Heart left ventricle (tissue), 16 donors: ENCODE measurements at regions not wholly inside any gene's neighbourhood (a gene's known extent, or its start where the extent isn't known, plus 50 kb on each side); places are given as distances from the start of the nearest gene placed in this dataset.

Experiments used
- ATAC-seq, 4 donors: fragments of 200-7000 bp; cut with Tn5 transposase; one replicate each; pipeline ENCODE4 v1.9.1; 2020 to 2022; ENCODE audit warnings: moderate library complexity in 4 of 4, mild to moderate bottlenecking in 3 of 4, moderate number of reproducible peaks in 1 of 4
- DNase-seq, 5 donors: peaks; one replicate each; pipeline ENCODE4 v3.0.0-alpha.2; 2020
- H3K27ac ChIP-seq, 12 donors: fragments of 200-600 bp; sonication (generic) in 4 of 12; one replicate each; pipeline versions ENCODE4 v1.5.0 to v1.8.0; 2016 to 2022; ENCODE audit warnings: mild to moderate bottlenecking in 2 of 12
- H3K27me3 ChIP-seq, 9 donors: fragments of 200-600 bp; sonication (generic) in 2 of 9; one replicate each; pipeline versions ENCODE4 v1.5.1 to v1.8.0; 2016 to 2022; ENCODE audit warnings: mild to moderate bottlenecking in 3 of 9
- H3K36me3 ChIP-seq, 9 donors: fragments of 200-600 bp; sonication (generic) in 2 of 9; one replicate each; pipeline versions ENCODE4 v1.5.0 to v1.8.0; 2018 to 2022; ENCODE audit warnings: mild to moderate bottlenecking in 2 of 9
- H3K4me1 ChIP-seq, 12 donors: fragments of 200-600 bp; sonication (generic) in 4 of 12; one replicate each; pipeline versions ENCODE4 v1.5.0 to v1.8.0; 2016 to 2022; ENCODE audit warnings: mild to moderate bottlenecking in 3 of 12
- H3K4me3 ChIP-seq, 12 donors: fragments of 200-600 bp; sonication (generic) in 4 of 12; one replicate each; pipeline versions ENCODE4 v1.5.0 to v1.8.0; 2017 to 2022; ENCODE audit warnings: mild to moderate bottlenecking in 9 of 12, moderate library complexity in 4 of 12
- H3K9me3 ChIP-seq, 12 donors: fragments of 200-600 bp; sonication (generic) in 4 of 12; one replicate each; pipeline versions ENCODE4 v1.5.0 to v1.8.0; 2016 to 2022; ENCODE audit warnings: mild to moderate bottlenecking in 1 of 12
- CTCF ChIP-seq, 12 donors: fragments of 200-600 bp; sonication (generic) in 4 of 12; IDR thresholded peaks; one replicate each; pipeline versions ENCODE4 v1.5.0 to v1.8.0; 2018 to 2022; ENCODE audit warnings: antibody characterized with exemption in 12 of 12, mild to moderate bottlenecking in 5 of 12
- POLR2A ChIP-seq, 2 donors: fragments of 450-650 bp; IDR thresholded peaks; one replicate each; pipeline ENCODE4 v1.6.1; 2017; ENCODE audit warnings: antibody characterized with exemption in 2 of 2, mild to moderate bottlenecking in 2 of 2, moderate library complexity in 2 of 2
- WGBS, 4 donors: extraction: QIAGEN DNeasy Blood & Tissue Kit in 2 of 4; methylation state at CpG; one replicate each; pipeline versions ENCODE4 v1.1.5 to v1.1.7; 2013 to 2018; 5-methylcytosine and 5-hydroxymethylcytosine counted together
- intact Hi-C, 10 donors: fragments of 100-400 bp; cut with DNase I; formaldehyde crosslinking; loops; one replicate each; pipeline versions ENCODE4 v1.11.1 to v1.14.2; 2022
- donor health status: ischemic (EF 13 %, LVEDD 7.1; RV severe dilation, severe dysfunction).
- donor health status: healthy with polysubstance abuse.
- donor health status: DM: no; HTN: yes; CAD: no.
- donor health status: DM: no; HTN: no; CAD: no.
- donor health status: ischemic (EF 25% LVEDD 6.9; RV normal size, moderate dysfunction).
- donor health status: ischemic (EF 25% LVEDD 5.7; RV mildly dilated, moderate dysfunction).
- donor health status: healthy.
- donor health status: DM: yes; HTN: yes; CAD: no.
- donor health status: ischemic (EF 35%, LVEDD 5.7; RV mildly dilated, moderate dysfunction).
- donor health status: nonischemic (EF 11% LVEDD 7.7; RV severe dilation, severe dysfunction).
- donor health status: DM: yes; HTN: yes; CAD: no.
- donor health status: PGD.
- donor health status: ischemic (EF 29% LVEDD 5.4; RV normal size, mild dysfunction).
- donor health status: nonischemic (EF 23%, LVEDD 6.1; RV moderate dilation, normal function).

GRCh38 chrX:46295963-46296362 lies 249.3 kb downstream of the ZNF674 start:
- H3K36me3 ChIP-seq = no peaks in the 10 kb centered on the region
- H3K4me1 ChIP-seq = no peaks in the 10 kb centered on the region
- intact Hi-C loops = no loop called here
- ATAC-seq = no peak
- H3K9me3 ChIP-seq = no peaks in the 10 kb centered on the region
- no peak for TF ChIP-seq POLR2A (IDR thresholded peaks at IDR 0.05)
- no peak for TF ChIP-seq CTCF (IDR thresholded peaks at IDR 0.05)
- H3K27me3 ChIP-seq = peaks cover 0 to 16% (median 0%) of the 10 kb centered on the region in 9 donors
- no peak overlapping the region for H3K27ac ChIP-seq
- no peak for DNase-seq
- no peak overlapping the region for H3K4me3 ChIP-seq

- TF ChIP-seq POLR2A (IDR thresholded peaks at IDR 0.05) (no peak), CTCF (IDR thresholded peaks at IDR 0.05) (no peak)
- Histone ChIP-seq H3K27me3 (peaks cover 0 to 11% (median 0%) of the 10 kb centered on the region in 9 donors), H3K9me3 (no peaks in the 10 kb centered on the region), H3K4me3 (no peak overlapping the region), H3K27ac (no peak overlapping the region), H3K36me3 (no peaks in the 10 kb centered on the region), H3K4me1 (no peaks in the 10 kb centered on the region)
- DNase-seq (no peak), ATAC-seq (no peak)
- intact Hi-C loops = no loop called here
These were observed 251.0 kb downstream of the ZNF674 start for GRCh38 chrX:46294234-46294633.

GRCh38 chrX:46279925-46280313 lies 265.3 kb downstream of the ZNF674 start:
- 58 to 71% (median 69%) methylated on average over 3 of the region's 3 CpGs for WGBS, 4 donors
- H3K36me3 ChIP-seq = no peaks in the 10 kb centered on the region
- intact Hi-C loops = no loop called here
- no peak for TF ChIP-seq CTCF (IDR thresholded peaks at IDR 0.05)
- TF ChIP-seq POLR2A (IDR thresholded peaks at IDR 0.05) = no peak
- H3K9me3 ChIP-seq = no peaks in the 10 kb centered on the region
- H3K27me3 ChIP-seq = no peaks in the 10 kb centered on the region
- H3K4me3 ChIP-seq = no peak overlapping the region
- no peak for DNase-seq
- peaks cover 0 to 7% (median 0%) of the 10 kb centered on the region in 12 donors for H3K4me1 ChIP-seq
- no peak overlapping the region for H3K27ac ChIP-seq
- ATAC-seq = no peak

GRCh38 chrX:46279214-46279924 lies 265.9 kb downstream of the ZNF674 start:
- no peaks in the 10 kb centered on the region for H3K27me3 ChIP-seq
- 47 to 57% (median 53%) methylated on average over 4 of the region's 4 CpGs for WGBS, 4 donors
- no peaks in the 10 kb centered on the region for H3K36me3 ChIP-seq
- H3K27ac ChIP-seq = no peak overlapping the region
- TF ChIP-seq POLR2A (IDR thresholded peaks at IDR 0.05) (no peak), CTCF (IDR thresholded peaks at IDR 0.05) (no peak)
- DNase-seq (no peak), ATAC-seq (no peak)
- H3K4me3 ChIP-seq = no peak overlapping the region
- no peaks in the 10 kb centered on the region for H3K9me3 ChIP-seq
- peaks cover 0 to 7% (median 0%) of the 10 kb centered on the region in 12 donors for H3K4me1 ChIP-seq
- intact Hi-C loops = no loop called here
